Spleen (tissue), 11 donors: ENCODE measurements at regions not wholly inside any gene's neighbourhood (a gene's known extent, or its start where the extent isn't known, plus 50 kb on each side); places are given as distances from the start of the nearest gene placed in this dataset.

Experiments
- DNase-seq: peaks from one replicate; pipeline ENCODE4 v3.0.0-alpha.2; 2020
- H3K27ac ChIP-seq, 8 donors: fragments of 200-600 bp; sonication (generic) in 7 of 8; 1 replicate in 4 of 8; 2 replicates in 4 of 8; pipeline versions ENCODE4 v1.5.0 to v1.8.0; 2016 to 2021; ENCODE audit warnings: inconsistent platforms in 4 of 8, mild to moderate bottlenecking in 4 of 8, moderate library complexity in 1 of 8
- H3K27me3 ChIP-seq, 7 donors: fragments of 200-600 bp; sonication (generic) in 6 of 7; replicated peaks in 1 of 7; 1 replicate in 4 of 7; 2 replicates in 3 of 7; pipeline versions ENCODE4 v1.5.0 to v1.8.0; 2016 to 2021; ENCODE audit warnings: inconsistent platforms in 3 of 7, mild to moderate bottlenecking in 1 of 7
- H3K36me3 ChIP-seq, 6 donors: fragments of 200-600 bp; sonication (generic) in 5 of 6; 1 replicate in 4 of 6; 2 replicates in 2 of 6; pipeline versions ENCODE4 v1.5.0 to v1.8.0; 2016 to 2021; ENCODE audit warnings: inconsistent platforms in 2 of 6
- H3K4me1 ChIP-seq, 6 donors: fragments of 200-600 bp; sonication (generic) in 5 of 6; 1 replicate in 3 of 6; 2 replicates in 3 of 6; pipeline versions ENCODE4 v1.5.0 to v1.8.0; 2016 to 2021; ENCODE audit warnings: inconsistent platforms in 3 of 6
- H3K4me3 ChIP-seq, 8 donors: fragments of 200-600 bp; sonication (generic) in 7 of 8; 1 replicate in 4 of 8; 2 replicates in 4 of 8; pipeline versions ENCODE4 v1.5.0 to v1.8.0; 2016 to 2021; ENCODE audit warnings: inconsistent platforms in 4 of 8, mild to moderate bottlenecking in 4 of 8, moderate library complexity in 2 of 8
- H3K9me3 ChIP-seq, 8 donors: fragments of 200-600 bp; sonication (generic) in 7 of 8; 1 replicate in 4 of 8; 2 replicates in 4 of 8; pipeline versions ENCODE4 v1.5.0 to v1.8.0; 2016 to 2021; ENCODE audit warnings: inconsistent platforms in 4 of 8
- CTCF ChIP-seq, 11 experiments: fragments of 200-600 bp in 7 of 11; fragments of 450-650 bp in 4 of 11; sonication (generic) in 4 of 11; IDR thresholded peaks in 8 of 11; conservative IDR thresholded peaks in 3 of 11; 1 replicate in 7 of 11; 2 replicates in 4 of 11; pipeline versions ENCODE4 v1.4.0 to v1.8.0; 2016 to 2021; ENCODE audit warnings: antibody characterized with exemption in 11 of 11, inconsistent platforms in 4 of 11, mild to moderate bottlenecking in 1 of 11
- POLR2A ChIP-seq, 3 donors: fragments of 450-650 bp; IDR thresholded peaks; one replicate each; pipeline ENCODE4 v1.5.1; 2017; ENCODE audit warnings: antibody characterized with exemption in 3 of 3, mild to moderate bottlenecking in 1 of 3
- POLR2AphosphoS5 ChIP-seq, 3 donors: sonication (generic); formaldehyde crosslinking; IDR thresholded peaks; one replicate each; pipeline ENCODE4 v1.5.1; 2017; ENCODE audit warnings: antibody characterized with exemption in 3 of 3
- WGBS, 5 donors: extraction: QIAGEN DNeasy Blood & Tissue Kit in 3 of 5; methylation state at CpG; one replicate each; pipeline versions ENCODE4 v1.1.5 to v1.1.7; 2013 to 2018; 5-methylcytosine and 5-hydroxymethylcytosine counted together
- intact Hi-C: fragments of 100-400 bp; cut with DNase I; formaldehyde crosslinking; loops from one replicate; pipeline ENCODE4 v1.15.0; 2023; ENCODE audit warnings: low total_unique reads
- donor health status: healthy with polysubstance abuse.
- donor health status: DM: no; HTN: no; CAD: no; lungs with moderate emphysema.
- donor health status: DM: no; HTN: no; CAD: no.
- donor health status: Bipolar disorder and iron deficiency.
- donor health status: healthy.
- donor health status: DM: no; HTN: no; CAD: no.
- donor health status: DM: yes; HTN: yes; CAD: no.

GRCh38 chr5:6867712-6868111 lies 154.5 kb downstream of the TENT4A start:
- intact Hi-C loops = no loop called here
- no peak for DNase-seq
- H3K4me1 ChIP-seq = no peaks in the 10 kb centered on the region
- TF ChIP-seq POLR2A (IDR thresholded peaks at IDR 0.05) (no peak), POLR2AphosphoS5 (IDR thresholded peaks at IDR 0.05) (no peak), CTCF (IDR thresholded peaks at IDR 0.05 in 8 of 11, conservative IDR thresholded peaks at IDR 0.05 in 3 of 11) (no peak)
- no peaks in the 10 kb centered on the region for H3K27me3 ChIP-seq
- no peak overlapping the region for H3K4me3 ChIP-seq
- 91 to 98% (median 93%) methylated on average over 6 of the region's 6 CpGs for WGBS, 5 donors
- no peak overlapping the region for H3K27ac ChIP-seq
- peaks cover 0 to 5% (median 0%) of the 10 kb centered on the region in 8 donors for H3K9me3 ChIP-seq
- H3K36me3 ChIP-seq = no peaks in the 10 kb centered on the region

- intact Hi-C loops = no loop called here
- WGBS, 5 donors = 88 to 95% (median 91%) methylated on average over 9 of the region's 9 CpGs
- Histone ChIP-seq H3K27me3 (no peaks in the 10 kb centered on the region), H3K9me3 (peaks cover 0 to under 1% (median 0%) of the 10 kb centered on the region in 8 donors), H3K27ac (no peak overlapping the region), H3K36me3 (no peaks in the 10 kb centered on the region), H3K4me1 (no peaks in the 10 kb centered on the region), H3K4me3 (no peak overlapping the region)
- DNase-seq = no peak
- no peak for TF ChIP-seq POLR2A (IDR thresholded peaks at IDR 0.05)
- no peak for TF ChIP-seq CTCF (IDR thresholded peaks at IDR 0.05 in 8 of 11, conservative IDR thresholded peaks at IDR 0.05 in 3 of 11)
- TF ChIP-seq POLR2AphosphoS5 (IDR thresholded peaks at IDR 0.05) = no peak
Measured at GRCh38 chr5:6868171-6868570, 154.9 kb downstream of the TENT4A start.

- Histone ChIP-seq H3K4me1 (no peaks in the 10 kb centered on the region), H3K27ac (no peak overlapping the region)
- intact Hi-C loops = no loop called here
Measured at GRCh38 chr5:6868575-6869215, 155.5 kb downstream of the TENT4A start.

GRCh38 chr5:6869677-6870076 lies 156.4 kb downstream of the TENT4A start:
- DNase-seq = no peak
- Histone ChIP-seq H3K4me1 (no peaks in the 10 kb centered on the region), H3K27ac (no peak overlapping the region), H3K4me3 (no peak overlapping the region), H3K36me3 (no peaks in the 10 kb centered on the region), H3K27me3 (no peaks in the 10 kb centered on the region), H3K9me3 (no peaks in the 10 kb centered on the region)
- TF ChIP-seq POLR2AphosphoS5 (IDR thresholded peaks at IDR 0.05) (no peak), POLR2A (IDR thresholded peaks at IDR 0.05) (no peak), CTCF (IDR thresholded peaks at IDR 0.05 in 8 of 11, conservative IDR thresholded peaks at IDR 0.05 in 3 of 11) (no peak)
- WGBS, 5 donors = 85 to 92% (median 88%) methylated on average over 7 of the region's 7 CpGs
- intact Hi-C loops = no loop called here

More at GRCh38 chr5:6868575-6869215, 155.5 kb downstream of the TENT4A start:
- DNase-seq = no peak
- no peak overlapping the region for H3K4me3 ChIP-seq
- no peaks in the 10 kb centered on the region for H3K27me3 ChIP-seq
- H3K9me3 ChIP-seq = no peaks in the 10 kb centered on the region
- TF ChIP-seq POLR2A (IDR thresholded peaks at IDR 0.05) (no peak), POLR2AphosphoS5 (IDR thresholded peaks at IDR 0.05) (no peak), CTCF (IDR thresholded peaks at IDR 0.05 in 8 of 11, conservative IDR thresholded peaks at IDR 0.05 in 3 of 11) (no peak)
- WGBS, 5 donors = 81 to 91% (median 83%) methylated on average over 11 of the region's 11 CpGs
- H3K36me3 ChIP-seq = no peaks in the 10 kb centered on the region
